SK-N-SH (cell line): ENCODE measurements at regions not wholly inside any gene's neighbourhood (a gene's known extent, or its start where the extent isn't known, plus 50 kb on each side); places are given as distances from the start of the nearest gene placed in this dataset.
A peak's percentile ranks its signal among the peaks of the same experiment; 100 is the strongest.

Source experiments
- CTCF ChIA-PET: fragments of 300-600, 350-600 bp; formaldehyde crosslinking; extraction: SDS; loops from one replicate; lab custom pipeline; 2021; lab: Yijun Ruan, JAX
- POLR2A ChIA-PET: fragments of 350-600 bp; sonication (Branson Sonifier 250); formaldehyde crosslinking; extraction: SDS; loops from one replicate; lab custom pipeline; 2020; ENCODE audit warnings: antibody characterized with exemption, inconsistent platforms; lab: Yijun Ruan, JAX
- DNase-seq: peaks from one replicate; pipeline ENCODE4 v3.0.0; 2012
- H2AFZ ChIP-seq: fragments of 200-600 bp; sonication (generic); 2 replicates; pipeline ENCODE4 v1.8.1; 2016; ENCODE audit warnings: antibody characterized with exemption, mild to moderate bottlenecking, low read depth
- H3F3A ChIP-seq: fragments of 200-600 bp; sonication (generic); replicated peaks from 2 replicates; pipeline ENCODE3; 2016; ENCODE audit warnings: antibody characterized with exemption, mild to moderate bottlenecking; ENCODE audit not compliant: insufficient read depth
- H3K27ac ChIP-seq, 2 experiments: fragments of 200-500 bp in 1 of 2; fragments of 200-600 bp in 1 of 2; sonication (Bioruptor generic) in 1 of 2; sonication (generic), shearing (Covaris generic) in 1 of 2; 2 replicates each; pipeline versions ENCODE4 v1.5.1 to v1.6.1; 2014 to 2016; ENCODE audit warnings: low read depth in 2 of 2, inconsistent platforms in 1 of 2, low read length in 1 of 2, mild to moderate bottlenecking in 1 of 2, mixed read lengths in 1 of 2
- H3K27me3 ChIP-seq: fragments of 200-600 bp; sonication (generic), shearing (Covaris generic); 2 replicates; pipeline ENCODE4 v1.6.1; 2016; ENCODE audit warnings: mixed run types; ENCODE audit not compliant: insufficient read depth
- H3K36me3 ChIP-seq, 2 experiments: fragments of 200-500 bp in 1 of 2; fragments of 200-600 bp in 1 of 2; sonication (Bioruptor generic) in 1 of 2; sonication (generic) in 1 of 2; replicated peaks in 1 of 2; 2 replicates each; pipeline versions ENCODE3 to v1.5.1; 2014 to 2016; ENCODE audit warnings: low read length in 1 of 2, mild to moderate bottlenecking in 1 of 2; ENCODE audit not compliant: insufficient read depth in 2 of 2, control insufficient read depth in 1 of 2
- H3K4me1 ChIP-seq, 2 experiments: fragments of 200-500 bp in 1 of 2; fragments of 200-600 bp in 1 of 2; sonication (Bioruptor generic) in 1 of 2; sonication (generic), shearing (Covaris generic) in 1 of 2; 2 replicates each; pipeline versions ENCODE4 v1.5.1 to v1.6.1; 2014 to 2016; ENCODE audit warnings: low read depth in 1 of 2, low read length in 1 of 2, mixed run types in 1 of 2; ENCODE audit not compliant: insufficient read depth in 2 of 2, control insufficient read depth in 1 of 2
- H3K4me2 ChIP-seq: fragments of 200-600 bp; sonication (generic), shearing (Covaris generic); 2 replicates; pipeline ENCODE4 v1.6.1; 2017; ENCODE audit warnings: mixed run types
- H3K4me3 ChIP-seq, 2 experiments: fragments of 200-500 bp in 1 of 2; fragments of 200-600 bp in 1 of 2; sonication (Bioruptor generic) in 1 of 2; sonication (generic), shearing (Covaris generic) in 1 of 2; 2 replicates each; pipeline versions ENCODE4 v1.5.1 to v1.8.1; 2014 to 2016; ENCODE audit warnings: low read depth in 2 of 2, inconsistent platforms in 1 of 2, low read length in 1 of 2, mild to moderate bottlenecking in 1 of 2, mixed read lengths in 1 of 2, moderate library complexity in 1 of 2
- H3K79me2 ChIP-seq: fragments of 200-600 bp; sonication (generic); 2 replicates; pipeline ENCODE4 v1.8.1; 2017; ENCODE audit warnings: mild to moderate bottlenecking; ENCODE audit not compliant: insufficient read depth
- H3K9ac ChIP-seq: fragments of 200-600 bp; sonication (generic); 2 replicates; pipeline ENCODE4 v1.6.1; 2017; ENCODE audit warnings: mixed run types
- H3K9me2 ChIP-seq: fragments of 200-600 bp; sonication (generic); 2 replicates; pipeline ENCODE4 v1.6.1; 2017; ENCODE audit warnings: mixed run types
- H3K9me3 ChIP-seq: fragments of 200-600 bp; sonication (generic); 2 replicates; pipeline ENCODE4 v1.6.1; 2017; ENCODE audit warnings: mixed run types, mild to moderate bottlenecking, moderate library complexity
- H4K20me1 ChIP-seq: fragments of 200-600 bp; sonication (generic); 2 replicates; pipeline ENCODE4 v1.6.1; 2017; ENCODE audit warnings: mild to moderate bottlenecking, mixed run types; ENCODE audit not compliant: insufficient read depth
- CHD2 ChIP-seq: fragments of 150-350 bp; IDR thresholded peaks from 2 replicates; pipeline ENCODE4 v1.6.1; 2018; ENCODE audit warnings: low read length; ENCODE audit not compliant: partially characterized antibody
- CTCF ChIP-seq: fragments of 200-600 bp; sonication (generic); IDR thresholded peaks from 2 replicates; pipeline ENCODE4 v1.6.1; 2017; ENCODE audit warnings: antibody characterized with exemption, mild to moderate bottlenecking, moderate library complexity
- EP300 ChIP-seq, 2 experiments: IDR thresholded peaks; 2 replicates each; pipeline versions ENCODE4 v1.4.0 to v1.6.1; 2012; ENCODE audit warnings: borderline replicate concordance in 1 of 2, low read depth in 1 of 2, low read length in 1 of 2
- FOSL2 ChIP-seq: IDR thresholded peaks from 2 replicates; pipeline ENCODE4 v1.4.0; 2012; ENCODE audit warnings: low read depth, mild to moderate bottlenecking, moderate library complexity, borderline replicate concordance
- FOXJ3 ChIP-seq: sonication (generic); formaldehyde crosslinking; IDR thresholded peaks from 2 replicates; pipeline ENCODE4 v1.5.1; 2020; ENCODE audit warnings: mild to moderate bottlenecking, missing genetic modification reagents
- MEF2A ChIP-seq: IDR thresholded peaks from 2 replicates; pipeline ENCODE4 v1.4.0; 2012; ENCODE audit warnings: low read depth, borderline replicate concordance
- NFIC ChIP-seq: IDR thresholded peaks from 2 replicates; pipeline ENCODE4 v1.4.0; 2012; ENCODE audit warnings: borderline replicate concordance
- PBX3 ChIP-seq: IDR thresholded peaks from 2 replicates; pipeline ENCODE4; 2012
- RAD21 ChIP-seq: IDR thresholded peaks from 2 replicates; pipeline ENCODE4 v1.6.1; 2012; ENCODE audit warnings: mild to moderate bottlenecking, low read length
- RCOR1 ChIP-seq: fragments of 150-350 bp; IDR thresholded peaks from 2 replicates; pipeline ENCODE4 v1.6.1; 2017; ENCODE audit warnings: antibody characterized with exemption, low read length
- RFX5 ChIP-seq: IDR thresholded peaks from 2 replicates; pipeline ENCODE4 v1.6.1; 2012; ENCODE audit warnings: mild to moderate bottlenecking, improper control_type of control experiment, low read length
- RXRA ChIP-seq: IDR thresholded peaks from 2 replicates; pipeline ENCODE4 v1.4.0; 2012; ENCODE audit warnings: low read depth, mild to moderate bottlenecking, borderline replicate concordance
- SMC3 ChIP-seq: IDR thresholded peaks from 2 replicates; pipeline ENCODE4 v1.6.1; 2012; ENCODE audit warnings: low read depth, low read length, improper control_type of control experiment
- TCF12 ChIP-seq: IDR thresholded peaks from 2 replicates; pipeline ENCODE4 v1.4.0; 2012
- TEAD4 ChIP-seq: IDR thresholded peaks from 2 replicates; pipeline ENCODE4 v1.4.0; 2012; ENCODE audit warnings: mild to moderate bottlenecking, borderline replicate concordance; ENCODE audit not compliant: insufficient read depth
- WGBS: methylation state at CpG from one replicate; pipeline ENCODE4 v1.1.6; 2017; ENCODE audit warnings: low lambda C conversion rate; 5-methylcytosine and 5-hydroxymethylcytosine counted together

- Histone ChIP-seq H3K27me3 (no peaks in the 10 kb centered on the region), H3K9ac (no peak overlapping the region), H3K4me1 (peaks cover 12 to 24% of the 10 kb centered on the region in 2 experiments), H3K4me2 (no peak overlapping the region)
- CTCF ChIA-PET = interaction anchor here (1.0 to 1.3 kb wide), 2 partner anchors 89 to 875 kb away, joined by 3 read pairs; no protein-coding TSS in a partner anchor
- no peak for DNase-seq
- no peak for TF ChIP-seq RAD21
- no peak for TF ChIP-seq CHD2
- TF ChIP-seq MEF2A = no peak
- no peak for TF ChIP-seq SMC3
- TF ChIP-seq TEAD4 = no peak
- no peak for TF ChIP-seq CTCF
- TF ChIP-seq, all 33 proteins: peak for 0
- H3F3A ChIP-seq = peaks cover 30% of the 10 kb centered on the region
- H3K9me2 ChIP-seq = no peaks in the 10 kb centered on the region
- POLR2A ChIA-PET = no interaction called here
- H3K9me3 ChIP-seq = no peaks in the 10 kb centered on the region
- no peaks in the 10 kb centered on the region; the same call in 1 of the 2 replicates for H3K79me2 ChIP-seq
- H4K20me1 ChIP-seq = no peaks in the 10 kb centered on the region
- H3K4me3 ChIP-seq = no peak overlapping the region
- no peaks in the 10 kb centered on the region for H3K36me3 ChIP-seq
- peak overlapping the region in 1 of 2 experiments; percentile 67; a peak in 2 of 4 replicates for H3K27ac ChIP-seq
- no peak overlapping the region for H2AFZ ChIP-seq
- WGBS = 100% methylated on average over 3 of the region's 3 CpGs
These were observed 106.4 kb upstream of the KLF6 start for GRCh38 chr10:3891396-3891795.

GRCh38 chr10:3890602-3891352, 105.8 kb upstream of the KLF6 start:
- H3K9ac ChIP-seq = no peak overlapping the region
- 97% methylated on average over 14 of the region's 14 CpGs for WGBS
- peak overlapping the region in 1 of 2 experiments; percentile 98; a peak in 2 of 4 replicates for H3K27ac ChIP-seq
- TF ChIP-seq RXRA = no peak
- TF ChIP-seq EP300 (IDR thresholded peaks at IDR 0.05; ENCODE audit: borderline replicate concordance in 1 of 2, low read depth in 1 of 2, low read length in 1 of 2) = no peak
- no peak for TF ChIP-seq PBX3
- no peak for TF ChIP-seq TCF12
- TF ChIP-seq RAD21 = no peak
- no peak for TF ChIP-seq FOSL2
- no peak for TF ChIP-seq RCOR1
- TF ChIP-seq FOXJ3 (CRISPR knock-in tag) = no peak
- TF ChIP-seq NFIC = no peak
- TF ChIP-seq RFX5 = no peak
- H3K79me2 ChIP-seq = no peaks in the 10 kb centered on the region; the same call in 1 of the 2 replicates
- ChIA-PET CTCF (interaction anchor here (1.0 to 1.3 kb wide), 3 partner anchors 90 to 875 kb away, joined by 3 read pairs; no protein-coding TSS in a partner anchor), POLR2A (no interaction called here)
- no peaks in the 10 kb centered on the region for H3K9me2 ChIP-seq
- H3K36me3 ChIP-seq = no peaks in the 10 kb centered on the region
- H2AFZ ChIP-seq = no peak overlapping the region
- H3K4me2 ChIP-seq = no peak overlapping the region
- peaks cover 36% of the 10 kb centered on the region for H3F3A ChIP-seq
- no peaks in the 10 kb centered on the region for H3K27me3 ChIP-seq
- no peak overlapping the region for H3K4me3 ChIP-seq
- no peaks in the 10 kb centered on the region for H4K20me1 ChIP-seq
- H3K4me1 ChIP-seq = peaks cover 15 to 25% of the 10 kb centered on the region in 2 experiments
- H3K9me3 ChIP-seq = no peaks in the 10 kb centered on the region
- no peak for DNase-seq
